ENCODE measurements at regions not wholly inside any gene's neighbourhood (a gene's known extent, or its start where the extent isn't known, plus 50 kb on each side); places are given as distances from the start of the nearest gene placed in this dataset.
A peak's percentile ranks its signal among the peaks of the same experiment; 100 is the strongest.

DNA sequence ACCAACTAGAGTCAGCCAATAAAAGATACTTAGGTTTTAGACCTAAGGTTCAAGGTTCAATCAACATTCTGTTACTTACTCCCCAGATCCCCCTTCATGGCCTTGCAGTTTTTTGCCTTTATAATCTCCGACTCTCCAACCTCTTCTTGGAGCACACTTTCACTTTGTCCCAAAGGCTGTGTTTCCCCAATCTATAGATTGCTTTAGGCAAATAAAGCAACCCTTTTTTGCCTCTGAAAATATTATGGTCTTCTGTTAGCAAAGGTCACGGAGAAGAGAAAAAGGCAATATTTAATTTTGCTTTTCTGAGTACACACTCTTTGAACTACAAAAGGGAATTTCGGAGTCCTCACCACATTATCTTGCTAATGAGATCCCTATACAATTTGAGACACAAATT is 268.1 kb downstream of the PLOD2 start:
- no peaks in the 10 kb centered on the region for H3K27me3 ChIP-seq (replicated peaks)
- no peaks in the 10 kb centered on the region for H3K36me3 ChIP-seq (replicated peaks)
- H3K4me3 ChIP-seq (ENCODE audit: low read depth, low read length): no peak overlapping the region
- DNase-seq: no peak
- in situ Hi-C loops (cut with HindIII; ENCODE audit: low pct_ligation_motif_present, low sequenced_read_pairs): no loop called here
- TF ChIP-seq, protein P1, sequence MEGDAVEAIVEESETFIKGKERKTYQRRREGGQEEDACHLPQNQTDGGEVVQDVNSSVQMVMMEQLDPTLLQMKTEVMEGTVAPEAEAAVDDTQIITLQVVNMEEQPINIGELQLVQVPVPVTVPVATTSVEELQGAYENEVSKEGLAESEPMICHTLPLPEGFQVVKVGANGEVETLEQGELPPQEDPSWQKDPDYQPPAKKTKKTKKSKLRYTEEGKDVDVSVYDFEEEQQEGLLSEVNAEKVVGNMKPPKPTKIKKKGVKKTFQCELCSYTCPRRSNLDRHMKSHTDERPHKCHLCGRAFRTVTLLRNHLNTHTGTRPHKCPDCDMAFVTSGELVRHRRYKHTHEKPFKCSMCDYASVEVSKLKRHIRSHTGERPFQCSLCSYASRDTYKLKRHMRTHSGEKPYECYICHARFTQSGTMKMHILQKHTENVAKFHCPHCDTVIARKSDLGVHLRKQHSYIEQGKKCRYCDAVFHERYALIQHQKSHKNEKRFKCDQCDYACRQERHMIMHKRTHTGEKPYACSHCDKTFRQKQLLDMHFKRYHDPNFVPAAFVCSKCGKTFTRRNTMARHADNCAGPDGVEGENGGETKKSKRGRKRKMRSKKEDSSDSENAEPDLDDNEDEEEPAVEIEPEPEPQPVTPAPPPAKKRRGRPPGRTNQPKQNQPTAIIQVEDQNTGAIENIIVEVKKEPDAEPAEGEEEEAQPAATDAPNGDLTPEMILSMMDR (IDR thresholded peaks at IDR 0.05; ENCODE audit: low read depth, low read length, missing control alignments): no peak
- H3K27ac ChIP-seq: no peak overlapping the region

DNA sequence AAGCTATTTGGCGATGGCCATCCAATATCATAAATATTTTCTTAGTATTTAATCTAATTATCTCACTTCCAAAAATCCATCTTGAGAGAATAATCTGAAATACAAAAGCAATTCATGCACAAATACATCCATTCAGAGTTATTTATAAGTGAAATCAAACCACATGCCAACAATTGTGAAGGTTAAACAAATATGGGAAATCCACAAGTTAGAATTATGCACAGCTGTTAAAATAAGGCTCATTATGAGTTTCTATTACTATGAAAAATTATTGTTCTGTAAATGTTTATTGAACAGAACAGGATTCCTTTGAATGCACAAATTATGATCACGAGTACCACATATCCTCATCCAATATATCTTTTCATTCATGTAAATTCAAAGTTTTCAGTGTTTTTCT is 267.7 kb downstream of the PLOD2 start:
- in situ Hi-C loops (cut with HindIII; ENCODE audit: low pct_ligation_motif_present, low sequenced_read_pairs): no loop called here
- TF ChIP-seq, protein P1 (IDR thresholded peaks at IDR 0.05; ENCODE audit: low read depth, low read length, missing control alignments): no peak
- H3K27ac ChIP-seq: no peak overlapping the region

DNA sequence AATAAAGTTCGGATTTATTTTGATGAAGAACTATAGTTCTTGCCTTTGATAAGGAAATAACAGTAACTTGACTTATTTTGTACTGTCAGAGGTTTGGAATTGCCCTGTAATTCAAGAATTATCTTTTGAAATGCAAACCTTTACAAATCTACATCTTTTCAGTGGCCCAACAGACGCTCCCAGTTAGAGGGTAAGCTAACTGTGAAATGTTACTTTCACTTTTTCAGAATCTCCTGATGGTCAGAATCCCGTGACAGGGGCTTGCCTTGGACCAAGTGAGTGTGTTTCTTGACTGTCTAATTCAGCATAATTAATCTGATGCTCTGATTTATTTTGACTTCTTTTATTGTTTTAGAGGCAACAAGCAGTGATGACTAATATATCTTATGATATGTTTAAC is 262.5 kb downstream of the PLOD2 start:
- TF ChIP-seq, protein P1 (IDR thresholded peaks at IDR 0.05; ENCODE audit: low read depth, low read length, missing control alignments): no peak
- peak; percentile 20 for DNase-seq
- no peaks in the 10 kb centered on the region for H3K36me3 ChIP-seq (replicated peaks)
- peak overlapping the region; percentile 18 for H3K27ac ChIP-seq
- in situ Hi-C loops (cut with HindIII; ENCODE audit: low pct_ligation_motif_present, low sequenced_read_pairs): no loop called here
- no peak overlapping the region for H3K4me3 ChIP-seq (ENCODE audit: low read depth, low read length)
- no peaks in the 10 kb centered on the region for H3K27me3 ChIP-seq (replicated peaks)

More for the DNA sequence above, 267.7 kb downstream of the PLOD2 start:
- H3K36me3 ChIP-seq (replicated peaks): no peaks in the 10 kb centered on the region
- no peaks in the 10 kb centered on the region for H3K27me3 ChIP-seq (replicated peaks)
- DNase-seq: no peak
- H3K4me3 ChIP-seq (ENCODE audit: low read depth, low read length): no peak overlapping the region

DNA sequence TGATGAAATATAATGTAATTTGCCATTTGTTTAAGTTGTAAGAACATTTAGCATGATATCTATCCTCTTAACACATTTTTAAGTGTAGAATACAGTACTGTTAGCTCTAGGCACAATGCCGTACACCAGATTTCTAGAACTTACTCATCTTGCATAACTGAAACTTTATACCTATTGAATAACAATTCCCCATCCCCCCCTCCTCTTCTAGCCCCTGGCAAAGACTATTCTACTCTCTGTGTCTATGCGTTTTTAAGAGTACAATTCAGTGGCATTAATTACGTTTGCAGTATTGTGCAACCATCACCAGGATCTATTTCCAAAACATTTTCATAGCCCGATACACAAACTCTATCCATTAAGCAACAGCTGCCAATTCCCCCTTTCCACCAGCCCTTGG is 261.7 kb downstream of the PLOD2 start:
- no peak overlapping the region for H3K4me3 ChIP-seq (ENCODE audit: low read depth, low read length)
- H3K36me3 ChIP-seq (replicated peaks): no peaks in the 10 kb centered on the region
- in situ Hi-C loops (cut with HindIII; ENCODE audit: low pct_ligation_motif_present, low sequenced_read_pairs): no loop called here
- TF ChIP-seq, protein P1 (IDR thresholded peaks at IDR 0.05; ENCODE audit: low read depth, low read length, missing control alignments): no peak
- no peak for DNase-seq
- no peak overlapping the region for H3K27ac ChIP-seq
- no peaks in the 10 kb centered on the region for H3K27me3 ChIP-seq (replicated peaks)

DNA sequence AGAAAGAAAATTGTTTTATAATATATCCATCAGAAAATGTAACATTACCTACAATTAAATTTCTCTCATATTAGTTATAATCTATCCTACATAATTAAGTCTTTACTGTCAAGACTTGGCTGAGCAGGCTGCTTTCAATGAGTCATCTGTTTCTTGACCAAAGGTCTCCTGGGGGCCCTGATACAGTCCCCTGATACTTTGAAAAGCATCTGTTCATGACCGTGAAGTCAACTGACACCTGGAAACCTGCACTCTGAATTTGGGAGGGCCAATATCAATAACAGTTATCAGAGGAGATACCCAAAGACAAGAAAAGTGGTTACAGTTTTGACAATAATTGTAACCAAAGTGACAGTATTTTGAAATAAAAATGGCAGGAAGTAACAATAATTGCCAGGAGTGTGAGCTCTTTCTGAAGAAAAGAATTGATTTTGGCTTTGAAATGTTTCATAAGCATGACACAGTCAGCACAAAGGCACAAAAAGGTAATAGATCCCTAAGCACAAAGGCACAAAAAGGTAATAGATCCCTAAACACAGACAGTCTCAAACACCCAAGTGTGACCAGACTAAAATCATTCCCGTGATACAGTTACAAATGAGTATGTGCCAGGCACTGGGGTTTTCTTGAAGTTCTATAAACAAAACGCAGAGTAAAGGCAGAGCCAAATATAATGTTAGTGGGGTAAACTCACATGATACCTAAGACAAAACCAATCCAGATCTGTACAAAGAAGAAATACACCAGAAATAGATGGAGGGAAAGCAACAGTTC is 260.7 kb downstream of the PLOD2 start:
- in situ Hi-C loops (cut with HindIII; ENCODE audit: low pct_ligation_motif_present, low sequenced_read_pairs): no loop called here
- TF ChIP-seq, protein P1 (IDR thresholded peaks at IDR 0.05; ENCODE audit: low read depth, low read length, missing control alignments): no peak
- H3K36me3 ChIP-seq (replicated peaks): no peaks in the 10 kb centered on the region

DNA sequence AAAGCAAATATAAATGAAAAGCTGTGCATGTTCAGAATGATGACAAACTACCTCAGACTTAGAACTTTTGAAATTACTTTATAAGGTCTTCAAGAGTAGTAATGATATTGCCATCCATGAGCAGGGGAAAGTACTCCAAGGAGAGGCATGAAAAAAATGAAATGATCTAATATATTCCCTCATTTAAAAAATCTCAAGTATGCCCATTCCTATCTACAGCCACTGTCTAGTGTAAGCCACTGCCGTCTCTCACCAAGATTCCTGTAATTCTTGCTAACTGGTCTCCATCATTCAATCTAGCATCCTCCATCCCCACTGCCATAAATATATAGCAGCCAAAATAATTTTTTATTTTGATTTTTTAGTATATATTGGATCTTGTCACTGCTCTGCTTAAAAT is 258.8 kb downstream of the PLOD2 start:
- no peak overlapping the region for H3K4me3 ChIP-seq (ENCODE audit: low read depth, low read length)
- H3K27me3 ChIP-seq (replicated peaks): no peaks in the 10 kb centered on the region
- DNase-seq: peak; percentile 27
- H3K36me3 ChIP-seq (replicated peaks): no peaks in the 10 kb centered on the region
- in situ Hi-C loops (cut with HindIII; ENCODE audit: low pct_ligation_motif_present, low sequenced_read_pairs): no loop called here
- TF ChIP-seq, protein P1 (IDR thresholded peaks at IDR 0.05; ENCODE audit: low read depth, low read length, missing control alignments): no peak
- no peak overlapping the region for H3K27ac ChIP-seq

More for the DNA sequence above, 260.7 kb downstream of the PLOD2 start:
- H3K27ac ChIP-seq: no peak overlapping the region
- DNase-seq: no peak
- H3K27me3 ChIP-seq (replicated peaks): no peaks in the 10 kb centered on the region
- no peak overlapping the region for H3K4me3 ChIP-seq (ENCODE audit: low read depth, low read length)
